ENCODE measurements at regions not wholly inside any gene's neighbourhood (a gene's known extent, or its start where the extent isn't known, plus 50 kb on each side); places are given as distances from the start of the nearest gene placed in this dataset.
"Not testable (repeated sequence)": the region's sequence is repeated elsewhere in the genome, so short reads cannot be mapped to it uniquely, and the experiment has no call there.

DNA sequence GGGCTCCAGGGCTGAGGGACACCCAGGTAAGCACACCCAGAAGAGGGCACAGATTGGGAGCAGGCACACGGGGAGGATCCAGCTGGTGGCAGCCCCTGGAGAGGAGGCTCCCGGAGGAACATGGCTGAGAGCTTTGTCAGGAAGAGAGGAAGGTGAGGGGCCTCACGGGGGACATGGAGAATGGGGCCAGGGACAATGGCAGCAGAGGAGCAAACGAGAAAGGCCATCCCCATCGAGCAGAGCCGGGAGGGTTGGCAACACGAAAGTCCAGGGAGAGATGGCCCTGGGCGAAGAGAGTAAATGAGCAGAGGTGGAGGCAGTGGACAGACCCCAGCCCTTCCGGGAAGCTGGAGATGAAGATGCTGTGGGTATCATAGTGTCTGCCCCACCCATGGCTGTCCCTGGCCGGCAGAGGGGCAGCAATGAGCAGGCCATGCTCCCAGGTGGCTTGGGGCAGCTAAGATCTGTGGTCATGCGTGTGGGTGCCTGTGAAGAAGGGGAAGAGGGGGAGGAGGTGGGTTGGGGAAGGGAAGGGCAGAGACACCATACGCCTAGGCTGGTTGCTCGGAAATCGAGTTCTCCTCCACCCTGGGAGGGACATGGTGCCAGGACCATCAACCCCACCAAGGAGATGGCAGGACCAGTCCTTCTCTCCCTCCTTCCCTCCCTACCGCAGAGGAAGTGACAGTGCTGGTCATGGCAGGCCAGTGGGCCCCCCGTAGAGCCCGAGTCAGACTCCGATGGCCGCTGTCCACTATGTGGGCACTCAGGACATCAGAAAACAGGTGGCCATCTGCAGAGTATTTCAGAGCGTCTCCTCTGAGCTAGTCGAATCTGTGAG, 191.7 kb downstream of the NDUFA10 start:
- DNase-seq (ENCODE audit: low read depth), result no peak

DNA sequence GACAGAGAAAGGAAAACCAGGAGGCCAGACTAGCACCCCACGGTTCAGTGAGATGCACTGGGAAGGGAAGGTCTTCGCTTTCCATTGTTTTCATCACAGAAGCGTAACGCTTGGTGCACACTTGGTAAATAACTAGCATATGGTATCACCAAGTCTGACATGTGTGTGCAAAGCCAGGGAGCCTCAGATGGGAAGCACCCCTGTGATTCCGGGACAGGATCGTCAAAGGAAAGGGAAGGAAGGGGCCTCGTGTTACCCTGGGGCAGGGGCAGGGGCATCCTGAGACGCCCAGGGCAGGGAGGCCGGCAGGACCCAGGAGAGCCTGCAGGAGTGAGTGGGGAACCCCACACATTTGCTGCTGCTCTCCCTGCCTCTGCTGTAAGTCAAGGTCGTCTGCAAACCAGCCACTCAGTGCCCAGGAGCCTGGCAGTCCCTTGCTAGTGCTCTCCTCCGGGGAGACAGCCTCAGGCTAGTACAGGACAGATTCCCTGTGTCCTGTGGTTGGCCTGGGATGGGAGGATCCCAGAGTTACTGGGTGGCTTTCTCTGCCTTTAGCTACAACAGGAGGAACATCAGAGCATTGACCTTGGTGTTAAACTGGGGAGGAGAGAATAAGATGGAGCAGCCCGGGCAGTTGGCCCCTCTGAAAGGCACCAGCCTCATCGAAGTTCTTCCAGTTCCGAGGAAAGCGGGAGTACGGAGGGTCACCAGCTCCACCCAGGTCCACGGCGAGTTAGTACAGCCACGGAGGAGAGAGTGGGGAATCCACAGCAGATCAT, 192.5 kb downstream of the NDUFA10 start:
- no peak for DNase-seq (ENCODE audit: low read depth)

DNA sequence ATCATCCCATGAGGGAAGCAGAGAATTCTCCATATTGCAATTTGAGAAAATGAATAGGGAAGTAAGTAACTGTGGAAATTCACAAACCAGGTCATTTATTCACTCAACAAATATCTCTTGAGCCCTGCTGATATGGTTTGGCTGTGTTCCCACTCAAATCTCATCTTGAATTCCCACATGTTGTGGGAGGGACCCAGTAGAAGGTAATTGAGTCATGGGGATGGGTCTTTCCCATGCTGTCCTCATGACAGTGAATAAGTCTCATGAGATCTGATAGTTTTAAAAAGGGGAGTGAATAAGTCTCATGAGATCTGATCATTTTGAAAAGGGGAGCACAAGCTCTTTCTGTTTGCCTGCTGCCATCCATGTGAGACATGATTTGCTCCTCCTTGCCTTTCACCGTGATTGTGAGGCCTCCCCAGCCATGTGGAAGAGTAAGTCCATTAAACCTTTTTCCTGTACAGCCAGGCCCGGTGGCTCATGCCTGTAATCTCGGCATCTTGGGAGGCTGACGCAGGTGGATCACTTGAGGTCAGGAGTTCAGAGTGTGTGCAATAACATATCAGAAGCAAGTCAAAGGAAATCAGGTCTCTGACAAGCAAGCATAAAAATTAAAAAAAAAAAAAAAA, 193.2 kb downstream of the NDUFA10 start:
- DNase-seq (ENCODE audit: low read depth), result no peak

DNA sequence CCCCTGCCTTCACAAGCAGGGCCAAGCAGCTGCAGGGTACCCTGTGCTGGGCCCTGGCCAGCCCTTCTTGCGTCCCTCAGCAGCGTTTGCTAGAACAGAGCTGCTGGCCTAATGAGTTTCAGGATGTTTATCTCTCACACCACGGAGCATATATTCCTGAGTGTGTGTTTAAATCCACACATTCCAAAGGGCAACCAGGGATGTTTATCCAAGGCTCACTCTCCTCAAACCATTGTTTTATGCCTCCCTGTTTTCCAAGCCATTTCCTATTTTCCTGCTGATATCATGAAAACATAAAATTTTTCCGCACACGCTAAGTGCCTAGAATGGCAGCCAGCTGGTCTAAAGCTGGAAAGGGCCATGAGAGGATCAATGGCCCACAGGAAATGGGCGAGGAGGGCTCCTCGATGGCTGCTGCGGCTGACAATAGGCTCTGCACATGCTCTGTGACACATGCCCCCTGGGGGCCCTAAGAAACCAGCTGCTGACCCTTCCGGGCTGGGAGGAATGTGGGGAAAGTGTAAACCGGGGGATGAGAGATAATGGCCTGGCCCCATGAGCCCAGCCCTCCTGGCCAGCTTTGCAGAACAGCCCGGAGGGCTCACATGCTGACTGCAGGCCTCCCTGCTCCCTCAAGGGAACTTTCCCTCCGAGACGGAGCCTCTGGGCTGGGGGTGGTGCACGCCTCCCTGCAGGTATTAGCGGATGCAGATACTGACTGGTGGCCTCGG, 194.0 kb downstream of the NDUFA10 start:
- no peak for DNase-seq (ENCODE audit: low read depth)

DNA sequence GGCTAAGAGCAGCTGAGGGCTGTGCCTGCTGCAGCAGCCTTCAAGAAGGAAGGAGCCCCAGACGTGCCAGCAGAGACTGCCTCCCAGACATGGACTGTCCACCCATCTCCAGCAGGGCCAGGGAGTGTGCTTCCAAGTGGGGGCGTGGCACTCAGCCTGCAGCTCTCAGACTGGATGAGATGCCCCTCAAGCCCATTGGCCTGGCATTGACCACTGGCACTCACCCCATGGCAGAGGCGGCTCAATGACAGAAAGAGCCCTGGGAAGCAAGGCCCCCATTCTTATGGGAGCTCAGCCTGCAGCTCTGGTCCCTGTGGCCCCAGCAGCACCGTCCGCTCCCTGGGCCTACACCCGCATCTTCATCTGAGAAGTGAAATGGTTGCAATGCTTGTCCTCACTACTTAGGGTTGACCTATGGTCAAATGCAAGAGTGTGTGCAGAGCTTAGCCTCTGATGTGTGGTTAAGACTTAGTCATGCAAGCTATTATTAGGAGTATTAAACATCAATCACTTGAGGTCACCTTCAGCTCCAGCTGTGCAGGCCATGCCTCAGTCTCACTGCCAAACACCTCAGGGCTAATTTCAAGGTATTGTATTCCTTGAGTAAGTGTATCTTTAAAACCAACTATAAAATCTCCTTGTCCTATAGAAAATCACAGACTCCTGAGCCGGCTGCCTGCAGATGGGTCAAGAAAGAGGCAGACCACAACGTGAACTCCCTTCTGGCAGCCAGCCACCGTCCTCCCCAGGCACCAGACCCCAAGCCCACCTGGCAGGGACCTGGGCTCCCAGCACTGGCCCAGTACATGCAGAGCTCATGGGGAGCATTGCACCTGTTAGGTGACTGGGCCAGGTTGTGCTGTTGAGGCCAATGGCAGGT, 194.8 kb downstream of the NDUFA10 start:
- DNase-seq (ENCODE audit: low read depth), result no peak

DNA sequence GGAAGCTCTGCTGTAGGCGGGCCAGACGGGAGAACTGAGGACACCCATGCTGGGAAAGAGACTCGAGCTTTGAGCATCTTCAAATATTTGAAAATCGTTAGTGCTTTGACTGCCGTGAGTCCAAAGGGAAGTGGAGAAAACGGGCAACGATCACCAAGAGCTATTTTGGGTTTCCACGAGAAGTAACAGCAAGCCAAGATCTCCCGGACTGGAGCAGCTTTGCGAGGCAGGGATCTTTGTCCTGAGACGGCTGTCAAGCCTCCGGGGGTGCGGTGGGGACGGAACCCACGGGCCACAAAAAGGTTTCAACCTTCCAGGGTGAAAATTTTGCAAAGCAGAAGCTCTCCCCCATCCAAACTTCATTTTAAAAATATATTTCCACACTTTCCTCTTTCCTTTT, 195.8 kb downstream of the NDUFA10 start:
- DNase-seq (ENCODE audit: low read depth), result no peak

DNA sequence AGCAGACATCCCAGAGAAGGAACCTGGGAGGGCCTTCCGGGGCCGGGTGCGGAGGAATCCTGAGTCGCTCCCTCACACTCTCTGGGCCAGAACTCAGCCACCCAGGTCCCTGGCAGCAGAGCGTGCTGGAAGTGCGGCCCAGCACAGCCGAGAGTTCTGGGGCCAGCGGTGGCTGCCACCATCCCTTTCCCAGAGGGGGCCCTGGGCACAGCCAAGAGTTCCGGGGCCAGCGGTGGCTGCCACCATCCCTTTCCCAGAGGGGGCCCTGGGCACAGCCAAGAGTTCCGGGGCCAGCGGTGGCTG, 196.2 kb downstream of the NDUFA10 start:
- not testable (repeated sequence) for DNase-seq (ENCODE audit: low read depth)

DNA sequence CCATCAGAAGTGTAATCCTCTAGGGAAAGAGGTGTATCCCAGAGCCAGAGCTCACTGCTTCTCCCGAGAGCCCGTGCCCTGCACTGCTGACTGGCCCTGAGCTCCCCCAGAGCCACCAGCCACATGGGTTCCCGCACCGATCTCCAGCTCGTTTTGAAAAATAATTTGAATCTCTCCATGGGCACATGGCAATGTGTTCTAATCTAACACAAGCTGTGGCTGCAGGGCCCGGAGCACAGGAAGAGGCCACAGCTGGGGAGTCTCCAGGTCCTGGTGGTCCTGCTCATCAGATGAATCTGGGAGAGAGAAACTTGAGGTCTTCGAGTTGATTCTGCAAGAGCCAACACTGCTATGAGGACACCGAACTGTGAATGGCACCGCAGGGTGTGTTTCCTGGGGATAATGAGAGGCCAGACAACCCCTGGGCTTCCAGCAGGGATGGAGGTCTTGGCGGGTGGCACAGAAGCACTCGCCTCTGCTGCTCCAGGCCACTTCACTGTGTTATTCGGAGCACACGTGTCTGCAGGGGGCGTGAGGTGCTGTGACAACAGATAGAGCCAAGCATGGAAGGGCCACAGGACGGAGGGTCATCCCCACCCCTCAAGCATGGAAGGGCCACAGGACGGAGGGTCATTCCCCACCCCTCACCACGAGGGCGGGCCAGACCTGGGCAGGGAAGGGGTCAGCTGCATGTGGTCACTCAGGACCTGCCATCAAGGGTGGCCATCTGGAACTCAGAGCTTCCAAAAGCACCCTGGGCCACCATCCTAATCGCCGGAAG, 196.8 kb downstream of the NDUFA10 start:
- no peak for DNase-seq (ENCODE audit: low read depth)

DNA sequence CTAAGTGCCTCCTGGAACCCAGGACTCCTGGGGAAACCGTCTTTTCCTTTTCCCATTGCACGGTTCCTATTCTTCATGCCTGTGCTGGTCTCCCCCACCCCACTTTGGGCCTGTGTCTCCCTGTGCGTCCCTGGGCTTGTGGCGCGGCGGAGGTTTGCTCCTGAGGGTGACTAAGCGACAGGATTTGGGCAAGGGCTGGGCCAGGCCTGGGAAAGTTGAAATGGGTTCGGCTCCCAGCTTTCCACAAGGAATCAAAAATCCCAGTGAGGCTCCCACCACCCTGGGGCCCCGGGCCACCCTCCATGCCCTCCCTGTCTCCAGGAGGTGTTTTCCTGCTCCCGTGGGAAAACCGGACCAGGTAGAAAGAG, 197.6 kb downstream of the NDUFA10 start:
- DNase-seq (ENCODE audit: low read depth), result no peak

DNA sequence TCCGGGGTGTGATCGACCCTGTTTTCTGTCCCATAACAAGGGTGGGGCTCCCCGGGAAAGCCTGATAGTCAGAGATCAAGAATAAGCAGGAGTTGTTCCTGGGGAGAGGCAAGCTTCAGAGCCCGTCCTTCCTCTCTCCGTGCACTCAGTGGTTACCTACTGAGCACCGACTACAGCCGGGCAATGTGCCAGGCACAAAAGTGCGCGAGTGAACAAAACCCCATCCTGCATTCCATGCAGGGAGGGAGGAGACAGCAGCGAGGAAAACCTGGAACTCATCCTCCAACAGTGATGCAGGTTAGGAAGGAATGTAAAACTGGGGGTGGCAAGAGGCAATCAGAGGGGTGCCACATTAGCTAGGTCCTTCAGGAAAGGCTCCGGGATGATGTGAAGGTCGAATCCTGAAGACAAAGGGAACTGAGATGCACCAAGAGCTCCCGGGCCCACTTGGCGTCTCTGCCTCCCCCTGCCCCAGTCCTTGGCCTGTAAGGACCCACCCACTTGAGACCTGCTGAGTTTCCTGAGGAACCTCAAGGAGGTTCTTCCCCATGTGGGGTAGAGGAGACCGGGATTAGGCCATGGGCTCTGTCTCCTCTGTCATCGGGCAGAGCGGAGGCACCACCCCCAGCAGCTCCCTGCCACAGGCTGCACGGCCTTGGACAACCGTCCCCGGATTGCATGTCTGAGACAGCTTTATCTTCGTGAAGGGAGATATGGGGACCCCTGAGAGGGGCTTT, 198.2 kb downstream of the NDUFA10 start:
- DNase-seq (ENCODE audit: low read depth), result no peak

DNA sequence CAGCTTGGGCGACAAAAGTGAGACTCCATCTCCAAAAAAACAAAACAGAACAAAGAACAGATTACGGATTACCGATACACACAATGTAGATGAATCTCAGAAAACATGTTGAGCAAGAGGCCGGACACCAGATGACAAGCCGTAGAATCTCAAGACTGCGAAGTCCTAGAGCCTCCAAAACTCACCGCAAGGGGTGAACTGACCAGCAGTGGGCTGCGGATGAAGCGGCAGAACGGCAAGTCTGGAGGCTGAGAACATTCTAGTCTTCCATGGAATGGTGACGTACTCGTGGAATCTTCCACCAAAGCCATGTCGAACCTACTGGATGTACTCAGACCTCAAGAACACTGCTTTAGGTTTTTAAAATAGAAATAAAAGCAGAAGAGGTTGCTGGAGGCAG, 198.8 kb downstream of the NDUFA10 start:
- no peak for DNase-seq (ENCODE audit: low read depth)

DNA sequence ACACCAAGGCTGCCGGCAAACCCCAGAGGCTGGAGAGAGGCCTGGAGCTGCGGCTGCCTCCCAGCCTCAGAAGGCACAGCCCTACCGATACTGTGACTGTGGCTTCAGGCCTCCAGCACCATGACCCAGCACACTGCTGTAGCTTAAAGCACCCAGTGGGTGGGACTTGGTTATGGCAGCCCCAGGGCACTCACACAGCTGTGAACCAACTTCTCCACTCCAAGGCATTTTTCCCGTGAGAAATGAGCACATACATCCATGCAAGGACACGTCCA, 199.5 kb downstream of the NDUFA10 start:
- DNase-seq (ENCODE audit: low read depth), result no peak

DNA sequence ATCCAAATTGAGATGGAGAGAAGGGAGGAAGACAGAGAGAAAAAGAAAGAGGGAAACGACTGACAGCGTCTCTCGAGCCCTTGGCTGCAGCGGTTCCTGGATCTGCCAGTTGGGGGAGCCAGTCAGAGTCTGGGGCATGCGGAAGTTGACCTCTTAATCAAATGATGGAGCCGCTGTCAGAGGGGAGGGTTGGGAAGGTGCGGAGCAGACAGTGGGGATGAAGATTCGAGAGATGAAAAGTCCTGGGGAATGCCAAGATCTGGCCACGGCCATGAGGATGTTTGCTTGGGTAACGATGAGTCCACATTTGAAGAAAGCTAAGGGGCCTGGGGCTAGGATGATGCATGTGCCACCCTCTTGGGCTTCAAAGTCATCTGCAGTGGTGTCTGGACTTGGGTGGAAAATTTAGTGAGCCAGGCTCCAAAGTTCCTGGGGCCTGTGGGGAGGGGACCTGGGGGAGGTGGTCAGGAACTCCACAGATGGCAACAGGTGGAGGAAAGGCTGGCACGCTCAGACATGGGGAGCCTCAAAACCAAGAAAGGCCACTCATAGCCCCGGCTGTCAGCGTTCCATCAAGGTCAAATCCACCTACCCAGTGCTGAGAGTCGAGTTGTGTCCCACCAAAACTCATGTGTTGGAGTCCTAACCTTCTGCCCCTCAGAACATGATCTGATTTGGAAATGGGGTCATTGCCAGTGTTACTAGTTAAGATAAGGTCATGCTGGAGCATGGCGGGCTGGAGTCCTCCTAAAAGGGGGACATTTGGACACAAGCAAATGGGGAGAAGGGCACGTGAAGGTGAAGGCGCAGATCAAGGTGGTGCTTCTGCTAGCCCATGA, 200.1 kb downstream of the NDUFA10 start:
- DNase-seq (ENCODE audit: low read depth), result no peak

DNA sequence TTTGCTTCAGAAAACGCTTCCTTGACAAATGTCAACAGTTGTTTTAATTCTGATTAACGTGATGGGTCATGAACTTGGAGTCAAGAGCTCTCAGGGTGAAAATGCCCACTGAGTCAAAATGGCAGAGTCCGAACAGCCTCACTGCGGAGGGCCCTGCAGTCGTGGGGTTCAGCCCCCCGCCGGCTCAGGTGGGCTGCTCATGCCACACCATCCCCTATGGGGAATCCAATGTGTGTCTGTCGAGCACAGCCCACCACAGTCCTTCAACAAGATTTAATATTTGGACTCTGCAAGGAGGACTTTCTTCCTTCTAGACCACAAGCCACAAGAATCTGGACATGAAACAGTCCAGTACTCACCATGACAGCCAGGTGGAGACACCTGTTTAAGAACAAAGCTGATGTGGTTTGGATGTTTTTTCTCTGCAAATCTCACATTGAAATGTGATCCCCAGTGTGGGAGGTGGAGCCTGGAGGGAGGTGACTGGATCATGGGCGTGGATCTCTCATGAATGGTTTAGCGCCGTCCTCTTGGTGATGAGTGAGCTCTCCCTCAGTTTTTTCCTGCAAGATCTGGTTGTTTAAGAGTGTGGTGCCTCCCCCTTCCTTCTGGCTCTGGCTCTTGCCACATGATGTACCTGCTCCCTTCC, 201.0 kb downstream of the NDUFA10 start:
- DNase-seq (ENCODE audit: low read depth), result no peak

DNA sequence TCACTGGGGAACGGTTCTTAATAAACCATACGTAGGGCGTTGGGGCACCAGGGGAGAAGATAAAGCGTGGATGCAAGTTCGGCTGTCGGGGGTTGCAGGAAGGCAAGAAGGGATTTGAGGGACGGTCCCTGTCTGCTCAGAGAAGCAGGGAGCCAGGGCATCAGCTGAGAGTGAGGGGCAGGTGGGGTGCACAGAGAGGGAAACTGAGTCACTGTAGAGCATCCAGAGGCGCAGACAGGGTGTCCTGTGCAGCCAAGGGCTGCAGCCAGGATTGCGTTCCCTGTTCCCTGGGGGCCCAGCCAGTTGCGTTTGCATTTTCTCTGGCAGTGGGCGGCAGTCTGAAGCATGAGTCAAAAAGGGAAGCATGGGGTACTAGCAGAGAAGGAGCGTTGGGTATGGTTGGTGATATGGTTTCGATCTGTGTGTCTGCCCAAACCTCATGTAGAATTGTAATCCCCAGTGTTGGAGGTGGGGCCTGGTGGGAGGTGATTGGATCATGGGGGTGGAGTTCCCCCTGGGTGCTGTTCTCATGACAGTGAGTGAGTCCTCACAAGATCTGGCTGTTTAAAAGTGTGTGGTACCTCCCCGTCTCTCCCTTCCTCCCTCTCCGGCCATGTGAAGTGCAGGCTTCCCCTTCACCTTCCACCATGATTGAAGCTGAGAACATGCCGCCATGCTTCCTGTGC, 202.9 kb downstream of the NDUFA10 start:
- no peak for DNase-seq (ENCODE audit: low read depth)

DNA sequence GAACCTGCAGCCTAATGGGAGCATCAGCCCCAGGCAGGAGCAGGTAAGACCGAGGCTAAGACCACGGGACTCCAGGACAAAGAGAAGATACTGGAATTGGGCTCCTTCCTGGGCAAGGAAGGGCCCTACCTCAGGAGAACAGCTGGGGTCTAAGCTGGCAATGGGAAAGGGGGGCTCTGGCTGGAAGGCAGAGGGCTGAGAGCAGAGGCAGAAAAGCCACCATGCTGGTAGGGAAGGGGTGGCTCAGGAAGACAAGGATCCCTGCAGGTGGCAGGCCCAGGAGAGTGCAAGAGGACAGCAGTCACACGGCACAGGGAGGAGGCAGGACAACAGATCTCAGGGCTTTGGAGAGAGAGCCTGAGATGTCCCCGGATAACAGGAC, 203.5 kb downstream of the NDUFA10 start:
- no peak for DNase-seq (ENCODE audit: low read depth)

DNA sequence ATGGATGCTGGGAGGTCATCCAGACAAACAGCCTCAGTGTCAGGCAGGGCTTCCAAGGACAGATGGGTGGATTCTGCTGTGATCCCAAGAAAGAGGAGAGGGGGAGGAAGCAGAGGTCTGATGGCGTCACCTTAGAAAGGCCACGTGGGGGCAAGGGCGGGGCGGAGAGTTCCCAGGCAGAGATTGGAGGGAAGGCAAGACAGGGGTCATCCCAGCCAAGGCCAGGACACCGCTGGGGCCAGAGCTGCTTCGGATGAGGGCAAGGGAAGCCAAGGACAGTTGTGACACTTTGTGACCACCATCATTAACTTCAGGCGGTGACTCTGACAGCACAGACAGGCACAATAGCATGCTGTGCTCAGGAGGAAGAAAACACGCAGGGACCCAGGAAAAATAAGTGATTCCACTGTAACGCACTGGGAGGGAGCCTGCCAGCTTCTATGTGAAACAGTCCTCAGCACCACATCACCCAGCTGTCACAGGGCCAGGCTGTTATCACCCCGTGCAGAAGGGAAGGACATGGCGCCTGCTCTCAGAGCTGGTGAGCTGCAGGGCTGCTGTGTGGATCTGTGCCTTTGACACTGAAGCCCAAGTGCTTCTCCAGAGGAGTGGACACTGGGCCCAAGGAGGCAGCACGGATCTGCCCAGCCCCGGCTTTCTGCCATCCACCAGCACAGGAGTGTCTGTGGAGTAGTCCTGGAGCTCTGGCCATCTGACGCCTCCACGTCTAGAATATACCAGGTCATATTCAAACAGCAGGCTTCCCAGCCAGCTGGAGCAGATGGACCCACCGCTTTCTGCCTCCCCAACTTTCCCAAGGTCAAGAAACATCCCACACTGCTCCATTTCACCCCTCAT, 204.1 kb downstream of the NDUFA10 start:
- no peak for DNase-seq (ENCODE audit: low read depth)
